Activated naive CD8-positive, alpha-beta T cell treated with anti-CD3 and anti-CD28 coated beads, Interleukin-2, amount 10 ng/mL, durations not matched to agents 7 days and 5 days (primary cell): ENCODE measurements at regions not wholly inside any gene's neighbourhood (a gene's known extent, or its start where the extent isn't known, plus 50 kb on each side); places are given as distances from the start of the nearest gene placed in this dataset.
A peak's percentile ranks its signal among the peaks of the same experiment; 100 is the strongest.

Source experiments
- ATAC-seq: fragments of 150-1000 bp; cut with Tn5 transposase; one replicate; pipeline ENCODE4 v1.10.0; 2021; ENCODE audit warnings: low read depth, moderate library complexity
- POLR2A ChIA-PET: fragments of 350-600 bp; sonication (Branson Sonifier 250); formaldehyde crosslinking; loops from one replicate; lab custom pipeline; 2021; ENCODE audit warnings: antibody characterized with exemption; lab: Charles Lee
- DNase-seq: peaks from one replicate; pipeline ENCODE4 v3.0.0; 2021
- H3K27ac Mint-ChIP-seq: one replicate; pipeline ENCODE4 v1.8.0; 2022; ENCODE audit warnings: mild to moderate bottlenecking, mixed read lengths
- H3K27me3 Mint-ChIP-seq: one replicate; pipeline ENCODE4 v1.8.0; 2022; ENCODE audit warnings: mild to moderate bottlenecking, moderate library complexity, mixed read lengths
- H3K36me3 Mint-ChIP-seq: one replicate; pipeline ENCODE4 v1.8.0; 2021; ENCODE audit warnings: mild to moderate bottlenecking, mixed read lengths
- H3K4me1 Mint-ChIP-seq: one replicate; pipeline ENCODE4 v1.8.0; 2021; ENCODE audit warnings: mixed read lengths
- H3K4me3 Mint-ChIP-seq: one replicate; pipeline ENCODE4 v1.8.0; 2022; ENCODE audit warnings: mild to moderate bottlenecking, moderate library complexity, mixed read lengths
- H3K9me3 Mint-ChIP-seq: one replicate; pipeline ENCODE4 v1.8.0; 2021; ENCODE audit warnings: mixed read lengths

DNA sequence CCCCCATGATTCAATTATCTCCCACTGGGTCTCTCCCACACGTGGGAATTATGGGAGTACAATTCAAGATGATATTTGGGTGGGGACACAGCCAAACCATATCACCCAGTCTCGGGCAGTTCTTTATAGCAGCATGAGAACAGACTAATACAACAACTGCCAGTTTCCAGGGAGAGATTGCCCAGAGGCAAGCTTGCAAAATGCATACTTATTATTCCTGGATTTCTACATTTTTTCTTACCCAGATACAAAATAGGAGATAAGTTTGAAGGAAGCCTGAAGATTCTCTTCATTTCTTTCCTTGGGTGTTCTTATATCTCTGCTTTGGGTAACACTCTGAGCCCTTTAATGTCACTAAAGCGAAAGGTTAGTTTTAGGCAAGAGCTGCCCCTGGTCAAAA is 691.2 kb downstream of the TAF11L14 start:
- ATAC-seq: no peak
- no peaks in the 10 kb centered on the region for H3K36me3 Mint-ChIP-seq
- no peaks in the 10 kb centered on the region for H3K4me1 Mint-ChIP-seq
- no peak overlapping the region for H3K27ac Mint-ChIP-seq
- H3K4me3 Mint-ChIP-seq: no peak overlapping the region
- POLR2A ChIA-PET: no interaction called here
- no peaks in the 10 kb centered on the region for H3K9me3 Mint-ChIP-seq
- no peak for DNase-seq
- H3K27me3 Mint-ChIP-seq: no peaks in the 10 kb centered on the region

DNA sequence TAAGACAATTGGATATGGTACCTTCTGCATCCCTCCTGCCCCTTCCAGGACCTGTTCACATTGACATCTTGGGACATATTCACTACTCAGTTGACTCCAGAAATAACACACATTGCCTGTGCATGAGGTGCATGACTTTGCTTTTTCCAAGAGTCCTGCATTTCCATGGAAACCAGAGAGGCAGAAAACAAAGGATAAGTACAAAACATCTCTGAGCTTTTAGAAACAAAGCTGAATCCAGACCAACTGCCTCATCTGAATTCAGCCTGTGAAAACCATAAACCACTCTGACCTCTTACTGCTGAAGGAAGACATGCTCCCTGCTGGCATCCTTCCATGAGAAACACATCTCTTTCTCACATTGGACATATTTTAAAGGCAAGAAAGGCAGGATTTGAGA is 695.1 kb downstream of the TAF11L14 start:
- DNase-seq: no peak
- POLR2A ChIA-PET: no interaction called here
- H3K27ac Mint-ChIP-seq: no peak overlapping the region
- no peaks in the 10 kb centered on the region for H3K9me3 Mint-ChIP-seq
- no peaks in the 10 kb centered on the region for H3K36me3 Mint-ChIP-seq
- no peaks in the 10 kb centered on the region for H3K4me1 Mint-ChIP-seq
- H3K4me3 Mint-ChIP-seq: no peak overlapping the region
- no peak for ATAC-seq
- H3K27me3 Mint-ChIP-seq: no peaks in the 10 kb centered on the region

DNA sequence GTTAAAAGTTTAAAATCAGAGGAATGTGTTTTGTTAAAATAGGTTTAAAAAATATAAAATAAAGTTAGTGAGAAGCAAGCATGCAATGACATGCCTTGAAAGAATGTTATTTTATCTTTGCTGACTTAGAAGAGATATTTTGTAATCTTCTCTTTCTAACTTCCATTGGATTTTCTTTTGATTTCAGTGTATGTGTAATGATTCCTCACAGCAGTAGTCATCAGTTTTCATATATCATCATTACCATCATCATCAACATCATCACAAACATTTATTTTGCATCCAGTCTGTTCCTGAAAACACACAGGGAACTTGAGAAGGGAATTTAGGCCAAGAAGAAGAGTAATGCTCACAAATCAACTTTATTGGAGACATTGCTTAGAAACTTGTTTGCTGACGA is 699.6 kb downstream of the TAF11L14 start:
- Mint-ChIP-seq H3K9me3 (no peaks in the 10 kb centered on the region), H3K27ac (no peak overlapping the region), H3K4me3 (no peak overlapping the region), H3K27me3 (no peaks in the 10 kb centered on the region), H3K36me3 (no peaks in the 10 kb centered on the region), H3K4me1 (no peaks in the 10 kb centered on the region)
- no peak for ATAC-seq
- POLR2A ChIA-PET: no interaction called here
- DNase-seq: no peak

DNA sequence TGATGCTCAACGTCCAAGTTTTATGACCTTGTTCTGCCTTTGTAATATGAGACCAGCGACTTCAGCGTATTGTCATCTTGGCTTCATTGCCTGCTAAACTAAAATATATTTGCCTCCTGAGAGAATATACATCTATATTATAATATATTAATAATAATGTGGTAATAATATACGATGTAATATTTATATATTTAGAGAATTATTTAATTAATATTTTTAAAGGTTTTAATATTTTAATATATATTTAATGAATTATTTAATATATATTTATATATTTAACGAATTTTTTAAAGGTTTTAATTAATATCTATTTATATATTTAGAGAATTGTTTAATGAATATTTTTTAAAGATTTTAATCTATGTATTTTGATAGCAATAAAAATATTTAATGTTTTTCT is 700.7 kb downstream of the TAF11L14 start:
- Mint-ChIP-seq H3K4me3 (no peak overlapping the region), H3K4me1 (no peaks in the 10 kb centered on the region), H3K9me3 (no peaks in the 10 kb centered on the region), H3K27me3 (no peaks in the 10 kb centered on the region), H3K36me3 (no peaks in the 10 kb centered on the region), H3K27ac (no peak overlapping the region)
- DNase-seq (no peak), ATAC-seq (no peak)
- POLR2A ChIA-PET: no interaction called here

DNA sequence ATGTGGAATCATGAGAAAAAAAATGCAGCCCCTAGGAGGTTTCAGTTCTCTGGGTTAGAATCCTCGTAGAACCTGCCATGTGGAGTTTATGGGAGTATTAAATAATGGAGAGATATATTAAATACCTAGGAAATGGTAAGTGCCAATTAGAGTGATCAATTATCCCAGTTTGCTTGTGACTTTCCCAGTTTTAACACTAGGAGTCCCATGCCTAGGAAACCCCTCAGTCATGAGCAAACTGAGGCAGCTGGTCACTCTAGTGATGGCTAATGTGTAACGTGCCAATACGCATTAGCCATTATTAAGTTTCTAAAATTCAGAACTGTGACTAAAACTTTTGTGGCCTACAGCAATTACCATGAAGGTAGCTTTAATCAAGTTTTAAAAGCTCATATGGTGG is 720.6 kb downstream of the TAF11L14 start:
- Mint-ChIP-seq H3K9me3 (no peaks in the 10 kb centered on the region), H3K4me3 (no peak overlapping the region), H3K36me3 (no peaks in the 10 kb centered on the region), H3K27ac (no peak overlapping the region), H3K4me1 (no peaks in the 10 kb centered on the region), H3K27me3 (no peaks in the 10 kb centered on the region)
- no peak for ATAC-seq
- POLR2A ChIA-PET: no interaction called here
- no peak for DNase-seq

DNA sequence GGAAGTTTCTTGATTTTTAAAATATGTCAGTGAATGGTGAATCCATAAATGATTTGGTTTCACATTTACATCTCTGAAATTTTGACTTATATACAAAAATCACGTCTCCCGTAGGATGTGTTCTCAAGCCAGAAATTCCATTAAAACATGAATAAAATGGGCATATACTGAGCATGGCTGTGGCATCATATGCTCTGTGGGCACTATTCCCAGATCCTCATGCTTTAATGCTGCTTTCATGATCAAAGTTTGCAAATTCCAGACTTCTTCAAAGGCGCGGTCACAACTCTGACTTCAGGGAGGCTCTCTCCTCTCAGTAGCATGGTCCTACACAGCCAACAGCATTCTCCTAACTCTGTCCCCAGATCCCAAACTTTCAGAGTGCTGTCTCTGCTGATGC is 723.2 kb downstream of the TAF11L14 start:
- ATAC-seq (no peak), DNase-seq (no peak)
- POLR2A ChIA-PET: no interaction called here
- no peaks in the 10 kb centered on the region for H3K4me1 Mint-ChIP-seq
- no peak overlapping the region for H3K27ac Mint-ChIP-seq
- no peaks in the 10 kb centered on the region for H3K9me3 Mint-ChIP-seq
- H3K4me3 Mint-ChIP-seq: no peak overlapping the region
- H3K27me3 Mint-ChIP-seq: no peaks in the 10 kb centered on the region
- H3K36me3 Mint-ChIP-seq: no peaks in the 10 kb centered on the region

DNA sequence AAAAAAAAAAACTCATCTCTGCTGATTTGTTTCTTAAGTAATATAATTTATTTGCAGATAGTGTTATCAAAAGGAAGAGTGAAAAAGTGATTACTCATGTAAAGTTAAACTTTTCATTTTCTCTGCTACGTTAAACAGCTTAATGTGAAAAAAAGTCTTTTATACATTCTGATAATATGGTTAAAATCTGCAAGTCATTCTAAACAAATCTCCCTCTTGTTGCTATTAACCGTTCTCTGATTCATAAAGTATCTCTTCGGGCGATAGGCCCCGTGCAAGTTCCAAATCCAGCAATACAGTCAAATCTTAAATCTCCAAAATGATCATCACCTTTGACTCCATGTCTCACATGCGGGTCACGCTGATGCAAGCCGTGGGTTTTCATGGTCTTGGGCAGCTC is 732.0 kb downstream of the TAF11L14 start:
- POLR2A ChIA-PET: no interaction called here
- ATAC-seq (no peak), DNase-seq (no peak)
- Mint-ChIP-seq H3K4me1 (no peaks in the 10 kb centered on the region), H3K27me3 (no peaks in the 10 kb centered on the region), H3K9me3 (peaks cover 2% of the 10 kb centered on the region), H3K27ac (no peak overlapping the region), H3K4me3 (no peak overlapping the region), H3K36me3 (no peaks in the 10 kb centered on the region)

DNA sequence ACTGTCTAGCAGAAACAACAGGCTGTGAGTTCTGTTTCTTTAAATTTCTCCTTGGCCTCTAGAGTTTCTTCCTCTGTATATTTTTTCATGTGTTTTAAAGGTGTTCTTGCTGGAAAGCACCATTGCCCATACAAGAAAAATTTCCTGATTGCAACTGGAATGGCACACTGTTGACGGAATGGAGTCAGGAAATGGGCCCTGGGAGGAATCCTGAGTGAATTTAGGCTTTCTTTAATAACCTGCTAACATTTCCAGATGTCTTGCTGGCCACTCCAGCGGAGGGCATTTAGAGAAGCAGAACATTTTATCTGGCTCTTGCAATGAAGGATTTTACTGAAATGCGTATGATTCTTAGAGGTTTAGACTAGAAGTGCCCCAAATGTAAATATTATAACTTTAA is 736.3 kb downstream of the TAF11L14 start:
- no peak for ATAC-seq
- POLR2A ChIA-PET: no interaction called here

DNA sequence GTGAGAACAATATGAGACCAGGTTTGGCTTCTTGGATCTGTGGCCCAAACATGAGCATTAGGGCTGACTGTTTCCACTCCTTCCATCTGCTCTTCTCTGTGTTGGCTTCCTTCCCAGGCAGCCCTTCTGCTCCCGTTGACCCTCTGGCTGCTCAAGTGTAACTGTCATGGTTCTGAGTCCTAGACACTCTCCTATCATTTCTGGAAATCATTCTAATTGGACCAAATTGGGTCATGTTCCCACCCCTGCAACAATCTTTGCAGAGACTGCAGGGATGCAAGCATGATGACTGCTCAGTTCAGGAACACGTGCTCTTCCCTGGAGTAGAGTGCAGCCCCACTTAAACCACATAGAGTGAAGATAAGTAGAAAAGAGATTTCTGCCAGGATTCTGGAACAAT is 741.4 kb downstream of the TAF11L14 start:
- H3K27ac Mint-ChIP-seq: no peak overlapping the region
- peaks cover 1% of the 10 kb centered on the region for H3K9me3 Mint-ChIP-seq
- no peaks in the 10 kb centered on the region for H3K4me1 Mint-ChIP-seq
- H3K27me3 Mint-ChIP-seq: no peaks in the 10 kb centered on the region
- H3K36me3 Mint-ChIP-seq: no peaks in the 10 kb centered on the region
- POLR2A ChIA-PET: no interaction called here
- DNase-seq: no peak
- no peak for ATAC-seq
- H3K4me3 Mint-ChIP-seq: no peak overlapping the region

More for the DNA sequence above, 736.3 kb downstream of the TAF11L14 start:
- Mint-ChIP-seq H3K27me3 (no peaks in the 10 kb centered on the region), H3K9me3 (peaks cover 1% of the 10 kb centered on the region), H3K4me3 (no peak overlapping the region), H3K36me3 (no peaks in the 10 kb centered on the region), H3K27ac (no peak overlapping the region), H3K4me1 (no peaks in the 10 kb centered on the region)
- DNase-seq: no peak

DNA sequence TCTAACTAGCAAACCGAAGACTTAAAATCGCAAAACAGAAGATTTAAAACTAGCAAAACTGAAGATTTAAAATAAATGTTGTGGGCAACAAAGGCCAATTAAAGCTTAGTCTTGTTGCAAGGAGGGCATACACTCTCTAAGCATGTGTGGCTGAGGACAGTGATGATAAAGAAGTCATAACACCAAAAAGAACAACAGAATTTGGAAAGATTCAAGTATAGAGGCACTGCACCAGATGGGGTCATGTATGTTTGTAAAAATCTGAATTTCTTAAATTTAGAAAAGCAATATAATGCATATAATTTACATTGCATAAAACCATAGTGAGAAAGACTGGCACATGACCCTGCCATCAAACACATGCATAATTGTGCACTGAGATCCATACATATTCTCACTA is 743.8 kb downstream of the TAF11L14 start:
- Mint-ChIP-seq H3K9me3 (peaks cover 1% of the 10 kb centered on the region), H3K4me1 (no peaks in the 10 kb centered on the region), H3K27me3 (no peaks in the 10 kb centered on the region), H3K36me3 (no peaks in the 10 kb centered on the region), H3K27ac (no peak overlapping the region), H3K4me3 (no peak overlapping the region)
- DNase-seq (no peak), ATAC-seq (no peak)
- POLR2A ChIA-PET: no interaction called here

DNA sequence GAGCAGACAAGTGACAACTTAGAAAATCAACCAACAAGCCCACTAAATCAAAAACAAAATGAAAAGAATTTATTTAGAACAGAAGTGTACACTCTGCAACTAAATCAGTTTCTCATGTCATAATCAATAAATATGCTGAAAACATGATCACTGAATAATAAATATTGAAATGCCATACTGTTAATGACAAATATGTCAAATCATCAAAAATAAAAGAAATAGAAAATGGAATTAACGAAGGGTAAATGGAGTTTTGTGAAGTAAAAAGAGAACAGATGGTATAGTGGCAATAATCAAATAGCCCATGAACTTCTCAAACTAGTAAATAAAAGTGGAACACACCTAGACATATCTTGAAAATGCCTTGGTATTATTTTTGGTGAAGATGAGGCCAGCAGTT is 744.9 kb downstream of the TAF11L14 start:
- POLR2A ChIA-PET: no interaction called here
- Mint-ChIP-seq H3K9me3 (peaks cover 1% of the 10 kb centered on the region), H3K27me3 (no peaks in the 10 kb centered on the region), H3K36me3 (no peaks in the 10 kb centered on the region), H3K4me3 (no peak overlapping the region), H3K4me1 (no peaks in the 10 kb centered on the region), H3K27ac (no peak overlapping the region)
- ATAC-seq: no peak
- no peak for DNase-seq

DNA sequence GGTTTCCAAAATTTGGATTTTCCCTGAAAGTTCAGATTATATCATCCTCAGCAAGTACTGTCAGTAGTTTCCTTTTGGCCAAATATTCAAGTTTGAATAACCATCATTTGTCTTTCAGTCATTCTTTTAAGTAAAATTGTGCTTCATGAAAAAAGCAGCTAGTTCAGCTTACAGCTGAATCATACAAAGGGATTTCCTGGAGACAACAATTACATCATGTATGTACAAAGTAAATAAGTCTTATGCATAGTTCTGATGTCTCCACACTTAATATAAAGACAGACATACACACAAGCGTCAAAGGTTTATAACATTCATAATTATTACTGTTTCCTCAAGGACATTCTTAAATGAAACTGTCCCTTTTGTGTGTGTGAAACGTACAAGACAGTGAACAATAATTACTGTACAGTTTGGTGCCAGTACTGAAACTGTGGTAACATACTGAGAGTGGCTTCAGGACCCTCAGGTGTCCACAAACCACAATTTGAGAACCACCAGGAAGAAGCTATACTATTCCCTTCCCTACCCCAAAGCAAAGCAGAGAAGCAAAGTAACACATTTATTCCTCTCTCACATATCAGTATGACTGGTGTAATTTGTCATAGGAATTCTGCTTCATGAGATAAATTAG is 746.6 kb downstream of the TAF11L14 start:
- H3K9me3 Mint-ChIP-seq: no peaks in the 10 kb centered on the region
- H3K4me3 Mint-ChIP-seq: no peak overlapping the region
- no peaks in the 10 kb centered on the region for H3K4me1 Mint-ChIP-seq
- DNase-seq: no peak
- no peak overlapping the region for H3K27ac Mint-ChIP-seq
- ATAC-seq: no peak
- no peaks in the 10 kb centered on the region for H3K36me3 Mint-ChIP-seq
- POLR2A ChIA-PET: no interaction called here
- H3K27me3 Mint-ChIP-seq: no peaks in the 10 kb centered on the region

DNA sequence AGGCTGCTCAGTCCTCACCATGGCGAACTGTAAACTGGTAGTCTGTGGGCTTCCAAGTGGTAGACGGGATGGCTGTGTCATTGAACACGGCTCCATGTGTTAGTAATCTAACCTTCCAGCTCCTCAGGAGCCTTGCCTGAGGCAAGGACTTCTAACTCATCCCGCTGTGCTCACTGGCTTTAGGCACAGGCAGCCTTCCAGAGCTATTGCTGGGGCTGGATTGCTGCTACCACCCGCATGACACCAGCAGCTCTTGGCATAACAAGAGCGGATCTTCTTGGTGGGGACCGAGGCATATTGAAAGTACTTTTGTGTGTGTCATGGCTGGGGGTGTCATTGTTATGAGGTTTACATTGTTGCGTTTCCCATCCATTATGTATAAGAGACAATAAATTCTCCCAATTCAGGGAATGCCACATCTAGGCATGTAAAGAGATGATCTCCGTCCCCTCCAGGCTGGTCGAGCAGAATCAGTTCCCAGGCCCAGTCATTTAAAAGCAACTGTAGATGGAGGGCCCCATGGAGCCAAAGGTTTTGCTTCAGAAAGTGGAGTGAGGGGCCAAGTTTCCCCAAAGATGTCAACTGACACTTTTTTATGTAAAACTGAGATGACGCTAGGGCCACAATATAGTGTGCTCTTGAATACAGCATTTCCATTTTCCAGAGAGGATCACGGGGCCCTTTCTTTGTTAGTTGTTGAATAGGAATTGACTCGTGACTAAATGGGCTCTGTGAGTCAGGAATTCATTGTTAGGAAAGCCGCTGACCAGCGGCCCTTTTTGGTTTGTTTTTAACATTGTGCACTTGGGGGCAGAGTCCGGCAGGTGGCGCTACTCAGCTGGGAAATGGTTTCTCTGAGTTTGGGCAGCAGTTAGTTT is 759.5 kb downstream of the TAF11L14 start:
- Mint-ChIP-seq H3K4me3 (no peak overlapping the region), H3K36me3 (no peaks in the 10 kb centered on the region), H3K4me1 (no peaks in the 10 kb centered on the region), H3K9me3 (no peaks in the 10 kb centered on the region), H3K27ac (no peak overlapping the region), H3K27me3 (no peaks in the 10 kb centered on the region)
- DNase-seq: peak; percentile 53
- no peak for ATAC-seq
- POLR2A ChIA-PET: no interaction called here

DNA sequence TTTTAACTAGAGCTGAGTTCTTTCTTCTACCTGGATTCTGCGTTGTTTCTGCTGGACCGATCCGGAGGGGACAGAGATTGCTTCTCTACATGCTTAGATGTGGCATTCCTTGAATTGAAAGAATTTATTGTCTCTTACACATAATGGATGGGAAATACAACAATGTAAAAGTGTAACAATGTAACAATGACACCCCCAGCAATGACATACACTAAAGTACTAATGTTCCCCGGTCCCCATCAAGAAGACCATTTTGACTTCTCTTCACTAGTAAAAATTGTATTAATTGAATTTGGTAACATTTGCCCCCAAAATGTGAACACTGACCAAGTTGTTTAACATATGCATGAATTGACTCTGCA is 760.2 kb downstream of the TAF11L14 start:
- H3K36me3 Mint-ChIP-seq: no peaks in the 10 kb centered on the region
- ATAC-seq (no peak), DNase-seq (no peak)
- H3K4me3 Mint-ChIP-seq: no peak overlapping the region
- POLR2A ChIA-PET: no interaction called here
- no peaks in the 10 kb centered on the region for H3K9me3 Mint-ChIP-seq
- no peaks in the 10 kb centered on the region for H3K4me1 Mint-ChIP-seq
- no peak overlapping the region for H3K27ac Mint-ChIP-seq
- H3K27me3 Mint-ChIP-seq: no peaks in the 10 kb centered on the region
